Right lung (tissue), 2 donors: ENCODE measurements at regions not wholly inside any gene's neighbourhood (a gene's known extent, or its start where the extent isn't known, plus 50 kb on each side); places are given as distances from the start of the nearest gene placed in this dataset.
"Not testable (repeated sequence)": the region's sequence is repeated elsewhere in the genome, so short reads cannot be mapped to it uniquely, and the experiment has no call there.

Source experiments
- DNase-seq, 2 donors: peaks; one replicate each; pipeline ENCODE4 v3.0.0-alpha.2; 2013

DNA sequence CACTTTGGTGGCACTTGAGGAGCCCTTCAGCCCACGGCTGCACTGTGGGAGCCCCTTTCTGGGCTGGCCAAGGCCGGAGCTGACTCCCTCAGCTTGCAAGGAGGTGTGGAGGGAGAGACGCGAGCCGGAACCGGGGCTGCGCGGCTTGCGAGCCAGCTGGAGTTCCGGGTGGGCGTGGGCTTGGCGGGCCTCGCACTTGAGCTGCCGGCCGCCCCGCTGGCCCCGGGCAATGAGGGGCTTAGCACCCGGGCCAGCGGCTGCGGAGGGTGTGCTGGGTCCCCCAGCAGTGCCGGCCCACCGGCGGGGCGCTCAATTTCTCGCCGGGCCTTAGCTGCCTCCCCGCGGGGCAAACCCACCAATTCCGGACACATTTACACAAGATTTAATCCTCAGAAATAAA lies 113.7 kb upstream of the RXFP1 start:
- DNase-seq = not testable (repeated sequence)

DNA sequence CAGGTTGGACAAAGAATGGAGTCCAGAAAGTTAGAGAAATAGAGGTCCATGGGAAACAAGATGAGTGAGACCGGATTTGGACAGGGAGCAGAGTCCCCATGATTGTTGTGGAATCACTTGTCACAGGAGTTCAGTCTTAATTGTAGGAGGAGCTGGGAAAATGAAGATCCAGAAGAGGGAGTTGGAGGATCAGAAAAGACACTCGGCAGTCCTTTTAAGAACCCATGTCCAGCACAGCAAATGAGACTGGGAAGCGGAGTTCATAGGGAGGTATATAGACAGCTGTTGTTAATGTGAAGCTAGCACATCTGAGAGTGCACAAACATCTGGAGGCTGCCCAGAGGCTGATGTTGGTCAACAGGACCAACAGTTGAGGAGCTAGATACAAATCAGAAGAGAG lies 111.4 kb upstream of the RXFP1 start:
- peak in 1 of 2 donors; percentile 0 for DNase-seq

DNA sequence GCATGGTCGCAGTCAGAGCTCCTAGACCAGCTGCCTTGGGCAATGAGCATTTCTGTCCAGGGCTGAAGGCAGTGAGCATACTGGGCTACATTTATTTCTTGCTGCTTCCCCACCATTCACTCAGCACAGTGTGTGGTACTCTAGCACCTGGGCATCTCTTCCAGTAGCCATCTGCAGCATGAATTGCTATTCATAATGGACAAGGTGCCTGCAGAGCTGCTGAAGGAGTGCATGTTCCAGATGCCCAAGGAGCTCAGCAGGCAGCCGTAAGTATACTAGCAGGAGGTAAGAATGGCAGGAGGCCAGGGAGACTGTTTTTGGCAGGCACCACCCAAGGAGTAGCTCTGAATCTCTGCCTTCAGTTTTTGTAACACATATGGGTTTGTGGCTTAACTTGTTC lies 110.4 kb upstream of the RXFP1 start:
- DNase-seq = no peak

DNA sequence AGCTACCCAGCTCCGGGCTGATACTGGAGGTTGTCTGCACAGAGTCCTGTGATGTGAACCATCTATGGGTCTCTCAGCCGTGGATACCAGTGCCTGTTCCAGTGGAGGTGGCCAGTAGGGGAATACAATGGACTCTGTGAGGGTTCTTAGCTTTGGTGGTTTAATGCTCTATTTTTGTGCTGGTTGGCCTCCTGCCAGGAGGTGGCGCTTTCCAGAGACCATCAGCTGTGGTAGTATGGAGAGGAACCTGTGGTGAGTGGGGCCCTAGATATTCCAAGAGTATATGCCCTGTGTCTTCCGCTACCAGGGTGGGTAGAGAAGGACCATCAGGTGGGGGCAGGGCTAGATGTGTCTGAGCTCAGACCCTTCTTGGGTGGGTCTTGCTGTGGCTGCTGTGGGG lies 103.0 kb upstream of the RXFP1 start:
- not testable (repeated sequence) for DNase-seq

DNA sequence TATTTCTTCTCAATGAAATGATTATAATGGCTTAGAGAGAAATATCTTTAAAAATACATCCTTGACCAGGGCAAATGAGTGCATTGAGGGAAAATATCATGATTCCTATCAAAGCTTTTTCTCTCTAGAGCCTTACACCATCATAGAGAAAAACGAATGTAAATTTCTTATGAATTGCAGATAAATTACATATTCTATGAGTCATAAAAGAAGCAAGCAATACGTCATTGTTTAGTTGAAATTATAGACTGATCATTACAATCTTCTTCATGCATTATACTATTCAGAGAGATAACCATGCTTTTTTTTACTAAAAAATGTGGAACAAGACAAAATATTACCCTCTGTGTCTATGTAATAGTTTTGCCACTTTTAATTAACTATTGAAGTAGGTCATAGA lies 100.9 kb upstream of the RXFP1 start:
- no peak for DNase-seq

DNA sequence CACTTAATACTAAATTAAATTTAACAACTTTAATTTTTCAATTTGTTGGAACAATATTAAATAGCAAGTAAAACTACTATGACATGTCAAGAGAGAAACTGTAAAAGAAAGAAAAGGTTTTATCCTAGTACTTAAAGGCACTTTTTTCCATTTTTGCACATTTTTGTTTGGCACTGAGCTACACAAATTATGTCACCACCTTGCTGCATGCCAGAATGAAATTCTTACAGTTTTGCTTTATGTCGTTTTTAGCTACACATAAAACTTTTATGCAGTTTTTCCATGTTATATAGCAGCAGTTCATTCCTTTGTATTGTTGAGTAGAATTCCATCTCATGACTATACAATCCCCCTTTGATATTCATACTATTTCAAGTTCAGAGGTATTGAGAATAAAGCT lies 99.1 kb upstream of the RXFP1 start:
- DNase-seq = no peak

DNA sequence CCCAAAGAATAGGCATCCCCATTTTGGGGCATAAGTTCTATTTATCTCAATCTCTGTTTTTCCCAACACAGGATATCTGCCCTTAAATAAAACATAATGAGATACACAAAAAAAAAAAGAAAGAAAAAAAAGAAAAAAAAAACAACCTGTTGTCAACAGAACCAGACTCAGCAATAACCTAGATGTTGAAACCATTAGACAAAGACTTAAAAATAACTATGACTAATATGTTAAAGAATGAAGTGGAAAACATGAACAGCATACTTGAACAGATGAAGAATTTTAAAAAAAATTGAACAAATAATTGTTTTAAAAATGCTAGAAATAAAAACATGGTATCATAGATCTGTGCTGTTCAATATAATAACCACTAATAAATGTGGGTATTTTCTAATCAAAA lies 93.4 kb upstream of the RXFP1 start:
- no peak for DNase-seq

DNA sequence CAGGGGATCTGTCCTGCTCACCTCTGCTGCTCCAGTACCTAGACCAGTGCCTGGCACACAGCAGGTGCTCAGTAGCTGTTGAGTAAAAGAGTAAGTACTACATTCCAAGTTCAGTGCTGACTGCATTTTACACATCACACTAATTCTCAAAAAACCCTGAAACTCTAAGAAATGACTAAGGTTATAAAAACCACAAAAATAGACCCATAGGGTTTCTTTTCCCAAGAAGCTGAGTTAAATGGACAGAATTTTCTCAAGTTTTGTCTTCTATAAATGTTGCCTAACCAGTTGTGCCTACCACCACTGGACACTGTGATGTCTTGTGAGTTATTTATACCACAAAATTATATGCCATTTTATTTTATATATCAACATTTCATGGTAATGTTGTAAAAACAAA lies 78.9 kb upstream of the RXFP1 start:
- no peak for DNase-seq

DNA sequence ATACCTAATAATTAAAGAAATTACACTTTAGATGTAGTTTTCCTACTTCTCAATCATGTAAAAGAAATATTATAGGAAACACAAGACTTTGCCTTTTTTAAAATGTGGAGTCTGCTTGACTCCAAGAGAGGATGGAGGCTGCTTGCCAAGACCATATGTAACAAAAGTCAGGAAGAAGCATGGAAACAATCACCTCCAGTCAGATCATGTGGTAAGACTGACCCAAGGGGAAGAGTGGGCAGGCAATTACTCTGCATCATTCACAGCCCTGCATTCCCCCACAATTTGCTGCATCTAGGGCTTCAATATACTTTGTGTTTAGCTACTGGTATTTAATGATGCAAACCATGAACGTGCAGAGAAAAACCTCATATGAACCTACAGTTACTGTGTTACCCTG lies 78.0 kb upstream of the RXFP1 start:
- no peak for DNase-seq

DNA sequence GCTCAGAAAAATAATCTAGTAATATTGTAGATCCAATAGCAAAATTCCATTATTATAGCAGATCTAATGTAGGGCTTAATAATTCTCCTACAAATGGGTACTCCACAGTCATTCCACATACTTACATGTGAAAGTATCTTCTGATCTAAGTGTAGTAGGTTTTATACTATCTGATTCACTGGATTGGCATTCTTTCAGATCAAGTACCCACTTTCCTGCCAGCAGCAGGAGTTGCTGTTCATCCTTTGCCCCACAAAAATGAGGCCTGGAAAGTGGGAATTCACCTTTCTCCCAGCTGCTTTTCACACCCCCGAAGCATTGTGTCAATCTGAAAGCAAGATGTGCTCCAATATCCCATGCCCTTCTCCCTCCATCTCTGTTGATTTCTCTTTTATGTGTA lies 77.1 kb upstream of the RXFP1 start:
- DNase-seq = no peak

DNA sequence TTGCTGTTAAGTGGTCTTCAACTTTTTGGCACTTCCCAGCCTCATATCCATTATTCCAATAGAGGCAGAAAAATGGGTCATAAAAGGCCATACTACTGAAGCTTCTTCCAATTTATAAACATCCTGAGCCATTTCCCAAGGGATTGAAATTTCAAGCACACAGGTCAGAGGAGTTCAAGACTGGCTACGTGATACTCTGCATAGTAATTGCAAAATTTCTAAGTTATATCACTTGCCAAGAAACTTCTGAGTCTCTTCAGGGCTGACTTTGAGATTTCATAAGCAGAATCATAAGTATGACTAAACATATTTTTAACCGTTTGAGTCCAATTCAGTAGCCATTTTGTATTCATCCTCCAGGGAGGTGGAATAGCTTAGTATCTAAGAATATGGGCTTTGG lies 75.6 kb upstream of the RXFP1 start:
- DNase-seq = no peak

DNA sequence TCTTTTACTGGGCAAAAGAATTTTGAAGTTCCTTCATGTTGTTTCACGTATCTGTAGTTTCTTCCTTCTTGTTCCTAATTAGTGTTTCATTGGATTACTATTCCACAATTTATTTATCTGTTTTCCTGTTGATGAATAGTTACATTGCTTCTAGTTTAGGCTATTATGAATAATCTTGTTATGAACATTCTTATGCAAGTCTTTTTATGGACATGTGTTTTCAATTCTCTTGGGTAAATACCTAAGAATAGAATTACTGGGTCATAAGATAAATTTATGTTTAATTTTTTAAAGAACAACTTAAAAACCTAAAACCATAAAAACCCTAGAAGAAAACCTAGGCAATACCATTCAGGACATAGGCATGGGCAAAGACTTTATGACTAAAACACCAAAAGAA lies 70.9 kb upstream of the RXFP1 start:
- no peak for DNase-seq

DNA sequence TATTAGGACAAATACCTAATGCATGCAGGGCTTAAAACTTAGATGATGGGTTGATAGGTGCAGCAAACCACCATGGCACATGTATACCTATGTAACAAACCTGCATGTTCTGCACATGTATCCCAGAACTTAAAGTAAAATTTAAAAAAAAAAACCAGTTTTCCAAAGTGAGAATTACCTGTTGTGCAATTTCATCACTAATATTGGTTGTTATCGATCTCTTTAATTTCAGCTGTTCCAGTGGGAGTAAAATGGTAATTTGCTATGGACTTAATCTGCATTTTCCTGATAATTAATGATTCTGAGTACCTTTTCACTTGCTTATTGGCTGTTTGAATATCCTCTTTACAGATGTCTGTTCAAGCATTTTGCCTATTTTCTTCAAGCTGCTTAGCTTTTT lies 69.6 kb upstream of the RXFP1 start:
- not testable (repeated sequence) for DNase-seq

DNA sequence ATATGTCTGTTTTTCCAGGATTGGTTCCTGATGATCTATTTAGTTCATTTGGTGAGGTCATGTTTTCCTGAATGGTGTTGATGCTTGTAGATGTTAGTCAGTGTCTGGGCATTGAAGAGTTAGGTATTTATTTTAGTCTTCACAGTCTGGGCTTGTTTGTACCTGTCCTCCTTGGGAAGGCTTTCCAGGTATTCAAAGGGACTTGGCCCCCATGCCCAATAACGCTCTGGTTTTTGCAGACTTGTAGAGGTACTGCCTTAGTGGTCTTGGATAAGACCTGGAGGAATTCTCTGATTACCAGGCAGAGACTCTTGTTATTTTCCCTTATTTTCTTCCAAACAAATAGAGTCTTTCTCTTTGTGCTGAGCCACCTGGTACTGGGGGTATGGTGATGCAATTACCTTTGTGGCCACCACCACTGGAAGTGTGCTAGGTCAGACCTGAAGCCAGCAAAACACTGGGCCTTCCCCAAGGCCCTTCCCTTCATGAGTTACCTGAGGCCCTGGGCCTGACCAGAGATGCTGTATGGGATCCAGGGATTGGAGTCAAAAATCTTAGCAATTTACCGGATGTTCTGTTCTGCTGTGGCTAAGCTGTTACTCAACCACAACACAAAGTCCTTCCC lies 63.3 kb upstream of the RXFP1 start:
- no peak for DNase-seq

DNA sequence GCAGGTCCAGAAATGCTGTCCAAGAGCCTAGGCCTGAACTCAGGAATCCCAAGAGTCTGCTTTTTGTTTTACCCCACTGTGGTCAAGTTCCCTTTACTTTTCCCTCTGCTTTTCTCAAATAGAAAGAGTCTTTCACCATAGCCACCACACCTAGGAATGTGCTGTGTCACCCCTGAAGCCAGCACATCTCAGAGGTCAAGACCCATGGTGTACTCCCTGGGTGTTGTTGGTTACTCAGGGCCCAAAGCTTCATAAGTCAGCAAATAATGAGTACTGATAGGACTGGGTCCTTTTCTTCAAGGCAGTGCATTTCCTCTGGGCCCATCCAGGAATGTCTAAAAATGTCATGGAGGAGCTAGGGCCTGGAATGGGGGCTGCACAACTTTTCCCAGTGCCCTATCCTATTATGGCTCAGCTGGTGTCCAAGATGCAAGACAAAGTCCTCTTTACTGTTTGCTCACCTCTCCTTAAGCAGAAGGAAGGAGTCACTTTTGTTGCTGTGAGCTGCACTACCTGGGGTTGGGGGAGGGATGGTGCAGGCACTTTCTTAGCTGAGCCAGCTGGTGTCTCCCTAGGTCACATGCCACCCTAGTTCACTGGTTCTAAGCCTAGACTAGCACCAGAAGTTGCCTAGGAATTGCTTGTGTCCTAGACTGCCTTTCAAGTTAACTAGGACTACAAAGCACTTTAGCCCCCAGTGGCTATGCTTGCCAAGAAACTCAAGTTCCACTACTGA lies 62.4 kb upstream of the RXFP1 start:
- no peak for DNase-seq

DNA sequence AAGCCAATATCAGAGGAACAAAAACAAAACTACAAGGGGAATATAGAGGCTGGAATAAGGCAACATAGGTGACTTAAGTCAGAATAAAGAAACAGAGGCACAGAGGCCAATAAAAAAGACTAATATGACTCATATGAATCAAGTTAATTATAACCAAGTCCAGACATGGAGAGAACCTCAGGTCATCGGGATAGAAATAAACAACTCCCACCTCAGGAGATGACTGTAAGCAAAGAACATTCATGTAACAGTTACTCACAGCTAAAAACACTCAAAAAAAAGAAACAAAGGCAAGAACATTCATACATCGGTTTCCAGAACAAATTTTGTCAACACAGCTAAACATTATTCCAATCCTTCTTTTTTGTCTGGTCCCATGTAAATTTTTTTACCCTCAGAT lies 60.3 kb upstream of the RXFP1 start:
- DNase-seq = no peak

DNA sequence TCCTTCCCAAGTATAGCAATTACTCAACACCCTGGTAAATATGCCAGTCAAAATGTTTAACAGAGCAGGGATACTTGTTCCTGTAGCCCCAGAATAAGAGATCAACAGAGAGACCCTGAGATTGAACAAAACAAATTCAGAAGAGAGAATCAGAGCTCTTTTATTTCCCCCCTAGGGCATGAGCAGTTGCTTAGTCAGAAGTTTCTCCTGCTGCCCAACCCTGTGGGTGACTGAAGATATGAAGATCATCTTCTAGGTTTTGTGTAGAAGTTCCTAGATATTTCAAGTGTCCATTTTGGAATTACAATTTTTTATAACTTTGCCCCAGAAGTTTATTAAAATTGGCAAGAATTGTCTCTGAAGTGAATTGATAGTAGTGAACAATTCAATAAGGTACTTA lies 59.1 kb upstream of the RXFP1 start:
- no peak for DNase-seq
